PC-9 (cell line): ENCODE measurements at regions not wholly inside any gene's neighbourhood (a gene's known extent, or its start where the extent isn't known, plus 50 kb on each side); places are given as distances from the start of the nearest gene placed in this dataset.

Source experiments
- CTCF ChIP-seq: fragments of 200-600 bp; sonication (generic); conservative IDR thresholded peaks from 2 replicates; pipeline ENCODE4 v1.6.1; 2017; ENCODE audit warnings: mixed run types, antibody characterized with exemption, mild to moderate bottlenecking, moderate library complexity
- EZH2 ChIP-seq: fragments of 200-600 bp; sonication (generic); IDR thresholded peaks from 2 replicates; pipeline ENCODE4 v1.8.0; 2017; ENCODE audit warnings: antibody characterized with exemption, low read depth

- TF ChIP-seq CTCF: no peak
- TF ChIP-seq EZH2: no peak
Measured at GRCh38 chr10:84999929-85000328, 671.5 kb downstream of the CCSER2 start.
